ENCODE measurements at regions not wholly inside any gene's neighbourhood (a gene's known extent, or its start where the extent isn't known, plus 50 kb on each side); places are given as distances from the start of the nearest gene placed in this dataset.

DNA sequence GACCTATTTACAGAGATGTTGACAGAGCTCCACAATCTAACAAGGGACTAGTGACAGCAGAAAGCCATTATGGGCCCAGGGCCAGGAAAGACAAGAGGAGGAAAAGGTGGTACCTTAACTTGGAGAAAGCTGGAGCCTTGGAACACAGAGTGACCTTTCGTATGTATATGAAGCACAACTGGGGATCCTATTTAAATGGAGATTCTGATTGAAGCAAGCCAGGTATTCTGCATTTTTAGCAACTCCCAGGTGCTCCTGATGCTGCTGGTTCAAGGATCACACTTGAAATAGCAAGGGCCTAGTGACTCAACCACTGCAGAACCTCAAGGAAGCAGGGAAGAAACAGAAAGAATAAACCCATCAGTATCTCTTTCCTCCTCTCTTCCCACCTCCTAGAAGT, 99.4 kb downstream of the TMEM47 start:
- no peak for TF ChIP-seq CTCF (IDR thresholded peaks at IDR 0.05; ENCODE audit: borderline replicate concordance, insufficient read depth, low read depth, low read length)
- no peak overlapping the region for H3K4me3 ChIP-seq (ENCODE audit: low read depth, low read length)

GRCh38 chrX:34555481-34555880, 101.6 kb downstream of the TMEM47 start:
- no peak for TF ChIP-seq CTCF (IDR thresholded peaks at IDR 0.05; ENCODE audit: borderline replicate concordance, insufficient read depth, low read depth, low read length)
- no peak overlapping the region for H3K4me3 ChIP-seq (ENCODE audit: low read depth, low read length)

DNA sequence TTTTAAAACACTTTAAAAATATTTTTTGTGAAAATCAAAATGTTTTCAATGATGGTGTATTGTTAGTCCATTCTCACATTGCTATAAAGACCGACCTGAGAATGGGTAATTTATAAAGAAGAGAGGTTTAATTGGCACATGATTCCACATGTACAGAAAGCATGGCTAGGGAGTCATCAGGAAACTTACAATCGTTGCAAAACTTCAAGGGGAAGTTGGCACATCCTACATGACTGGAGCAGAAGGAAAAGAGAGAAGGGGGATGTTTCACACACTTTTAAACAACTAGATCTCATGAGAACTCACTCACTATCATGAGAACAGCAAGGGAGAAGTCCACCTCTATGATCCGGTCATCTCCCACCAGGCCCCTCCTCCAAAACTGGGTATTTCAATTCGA, 110.7 kb downstream of the TMEM47 start:
- no peak overlapping the region for H3K4me3 ChIP-seq (ENCODE audit: low read depth, low read length)
- no peak for TF ChIP-seq CTCF (IDR thresholded peaks at IDR 0.05; ENCODE audit: borderline replicate concordance, insufficient read depth, low read depth, low read length)

GRCh38 chrX:34528081-34528480, 129.0 kb downstream of the TMEM47 start:
- TF ChIP-seq CTCF (IDR thresholded peaks at IDR 0.05; ENCODE audit: borderline replicate concordance, insufficient read depth, low read depth, low read length): no peak
- H3K4me3 ChIP-seq (ENCODE audit: low read depth, low read length): no peak overlapping the region

DNA sequence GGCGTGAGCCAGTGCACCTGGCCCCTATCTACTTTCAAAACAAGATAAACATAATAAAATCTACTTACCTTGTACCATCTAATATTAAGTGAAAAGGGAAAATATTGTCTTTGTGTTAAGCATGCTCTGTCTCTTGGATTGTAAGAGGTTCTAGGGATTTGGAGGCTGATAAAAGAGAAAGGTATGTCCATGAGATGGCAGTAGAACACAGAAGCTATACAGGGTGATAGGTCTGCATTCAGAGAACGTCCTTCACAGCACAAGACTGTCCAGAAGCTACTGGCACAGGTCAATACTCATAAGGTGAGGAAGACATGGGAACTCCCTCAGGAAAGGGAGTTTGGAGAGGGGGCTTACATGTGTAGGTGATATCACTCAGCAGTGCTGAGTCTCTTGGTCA, 135.5 kb downstream of the TMEM47 start:
- TF ChIP-seq CTCF (IDR thresholded peaks at IDR 0.05; ENCODE audit: borderline replicate concordance, insufficient read depth, low read depth, low read length): no peak
- H3K4me3 ChIP-seq (ENCODE audit: low read depth, low read length): no peak overlapping the region

DNA sequence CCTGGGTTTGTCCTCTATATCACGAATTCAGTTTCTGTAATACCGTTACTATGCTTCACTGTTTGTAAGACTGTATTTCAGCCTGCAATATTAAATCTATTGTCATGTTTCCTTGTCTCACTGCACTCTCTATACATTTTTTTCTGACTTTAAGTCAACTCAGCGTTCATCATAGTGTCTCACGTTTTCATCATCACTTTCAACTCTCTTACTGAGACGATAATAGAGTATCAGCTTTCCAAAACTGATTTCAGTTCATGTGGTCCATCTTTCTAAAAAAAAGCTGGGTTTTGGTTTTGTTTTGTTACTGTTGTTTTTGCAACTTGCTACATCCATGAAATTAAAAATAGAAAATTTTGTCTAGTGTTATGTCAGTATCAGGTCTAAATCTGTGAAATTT, 147.7 kb downstream of the TMEM47 start:
- no peak for TF ChIP-seq CTCF (IDR thresholded peaks at IDR 0.05; ENCODE audit: borderline replicate concordance, insufficient read depth, low read depth, low read length)
- H3K4me3 ChIP-seq (ENCODE audit: low read depth, low read length): no peak overlapping the region

- no peak for TF ChIP-seq CTCF (IDR thresholded peaks at IDR 0.05; ENCODE audit: borderline replicate concordance, insufficient read depth, low read depth, low read length)
- no peak overlapping the region for H3K4me3 ChIP-seq (ENCODE audit: low read depth, low read length)
Observed at GRCh38 chrX:34503119-34503518, 154.0 kb downstream of the TMEM47 start.

Data from GM12875 (cell line).